IPS-15b (cell line): ENCODE measurements at regions not wholly inside any gene's neighbourhood (a gene's known extent, or its start where the extent isn't known, plus 50 kb on each side); places are given as distances from the start of the nearest gene placed in this dataset.
"Not testable (repeated sequence)": the region's sequence is repeated elsewhere in the genome, so short reads cannot be mapped to it uniquely, and the experiment has no call there.

Experiments used
- H3K27me3 ChIP-seq: one replicate; pipeline ENCODE4 v1.6.1; 2013; ENCODE audit warnings: low read length; ENCODE audit not compliant: control insufficient read depth, insufficient read depth
- H3K36me3 ChIP-seq: one replicate; pipeline ENCODE4 v1.6.1; 2013; ENCODE audit warnings: low read length; ENCODE audit not compliant: control insufficient read depth, insufficient read depth
- H3K4me1 ChIP-seq: one replicate; pipeline ENCODE4 v1.6.1; 2013; ENCODE audit warnings: mild to moderate bottlenecking, low read length; ENCODE audit not compliant: control insufficient read depth, insufficient read depth
- H3K4me3 ChIP-seq: one replicate; pipeline ENCODE4 v1.5.1; 2013; ENCODE audit warnings: low read depth, low read length
- H3K9ac ChIP-seq: one replicate; pipeline ENCODE4 v1.6.1; 2013; ENCODE audit warnings: low read depth, mild to moderate bottlenecking, low read length
- H3K9me3 ChIP-seq: one replicate; pipeline ENCODE4 v1.6.1; 2013; ENCODE audit warnings: mild to moderate bottlenecking, low read length; ENCODE audit not compliant: control insufficient read depth, insufficient read depth

DNA sequence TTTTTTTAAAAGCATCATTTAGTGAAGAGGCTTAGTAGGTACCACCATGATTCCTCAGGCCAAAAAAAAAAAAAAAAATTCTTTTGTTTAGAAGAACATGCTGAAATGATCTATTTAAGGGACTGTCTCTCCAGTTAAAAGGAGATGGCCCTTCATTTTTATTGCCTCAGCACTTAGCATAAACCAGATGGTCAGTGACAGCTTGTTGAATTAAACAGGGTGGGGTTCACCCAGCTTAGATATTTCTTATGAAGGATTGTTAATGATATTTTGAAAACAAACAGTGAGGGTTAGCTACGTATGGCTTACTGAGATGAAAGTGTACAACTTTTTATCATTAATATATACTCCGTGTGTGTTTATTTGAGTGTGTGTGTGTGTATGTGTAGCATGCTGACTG, 203.7 kb downstream of the FAM181B start:
- no peaks in the 10 kb centered on the region for H3K4me1 ChIP-seq
- H3K9me3 ChIP-seq: no peaks in the 10 kb centered on the region
- H3K9ac ChIP-seq: no peak overlapping the region
- H3K27me3 ChIP-seq: no peaks in the 10 kb centered on the region
- H3K4me3 ChIP-seq: no peak overlapping the region
- H3K36me3 ChIP-seq: no peaks in the 10 kb centered on the region

DNA sequence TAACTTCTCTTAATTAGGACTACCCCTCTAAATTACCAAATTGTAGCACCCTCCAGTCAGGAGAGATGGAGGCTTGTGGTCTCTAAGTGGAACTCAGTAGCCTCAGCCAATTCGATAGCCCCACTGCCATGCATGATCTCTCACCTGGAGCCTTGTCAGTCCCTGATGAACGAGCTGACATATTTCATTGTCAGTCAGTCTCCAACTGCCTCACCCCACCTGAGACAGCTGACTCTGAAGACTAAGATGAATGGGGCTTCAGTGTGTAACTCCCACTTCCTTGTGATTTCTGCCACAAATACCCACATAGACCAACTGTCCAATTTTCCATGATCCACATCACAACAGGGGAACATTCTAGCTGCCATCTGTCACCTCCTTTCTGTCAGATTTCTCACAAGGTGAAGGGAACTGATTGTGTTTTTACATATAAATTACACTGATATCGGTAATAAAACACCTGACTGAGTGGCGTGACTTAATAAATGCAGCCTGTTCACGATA, 206.5 kb downstream of the FAM181B start:
- H3K4me3 ChIP-seq: no peak overlapping the region
- no peaks in the 10 kb centered on the region for H3K9me3 ChIP-seq
- H3K9ac ChIP-seq: no peak overlapping the region
- no peaks in the 10 kb centered on the region for H3K36me3 ChIP-seq
- no peaks in the 10 kb centered on the region for H3K4me1 ChIP-seq
- no peaks in the 10 kb centered on the region for H3K27me3 ChIP-seq

DNA sequence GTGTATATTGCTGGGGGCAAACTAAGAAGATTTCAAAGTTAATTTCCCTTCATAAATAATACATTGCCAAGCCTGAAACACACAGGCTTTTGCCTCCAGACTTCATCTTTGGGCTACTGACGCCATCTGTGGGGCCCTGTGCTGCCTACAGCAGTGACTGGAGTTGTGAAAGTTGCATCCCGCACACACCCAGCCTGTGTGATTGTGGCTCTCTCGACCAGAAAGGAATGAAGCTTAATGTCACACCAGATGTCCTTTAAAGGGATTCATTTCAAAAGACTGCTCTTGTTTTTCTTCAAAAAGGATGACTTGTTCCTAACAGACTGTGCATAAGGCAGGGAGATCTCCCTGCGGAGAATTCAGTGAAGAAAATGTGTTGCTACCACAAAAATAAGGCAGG, 210.5 kb downstream of the FAM181B start:
- Histone ChIP-seq H3K27me3 (no peaks in the 10 kb centered on the region), H3K9ac (no peak overlapping the region), H3K36me3 (no peaks in the 10 kb centered on the region), H3K4me1 (no peaks in the 10 kb centered on the region), H3K4me3 (no peak overlapping the region), H3K9me3 (no peaks in the 10 kb centered on the region)

- no peaks in the 10 kb centered on the region for H3K27me3 ChIP-seq
- no peak overlapping the region for H3K9ac ChIP-seq
- H3K4me3 ChIP-seq: no peak overlapping the region
- H3K4me1 ChIP-seq: no peaks in the 10 kb centered on the region
- H3K36me3 ChIP-seq: no peaks in the 10 kb centered on the region
- H3K9me3 ChIP-seq: no peaks in the 10 kb centered on the region
Measured at GRCh38 chr11:82521427-82521826, 212.2 kb downstream of the FAM181B start.

GRCh38 chr11:82507288-82507687, 226.4 kb downstream of the FAM181B start:
- H3K36me3 ChIP-seq: no peaks in the 10 kb centered on the region
- no peaks in the 10 kb centered on the region for H3K27me3 ChIP-seq
- H3K9ac ChIP-seq: no peak overlapping the region
- peaks cover 6% of the 10 kb centered on the region for H3K4me1 ChIP-seq
- H3K9me3 ChIP-seq: no peaks in the 10 kb centered on the region
- H3K4me3 ChIP-seq: no peak overlapping the region

- H3K36me3 ChIP-seq: no peaks in the 10 kb centered on the region
- H3K4me1 ChIP-seq: peaks cover 6% of the 10 kb centered on the region
- no peaks in the 10 kb centered on the region for H3K27me3 ChIP-seq
- no peaks in the 10 kb centered on the region for H3K9me3 ChIP-seq
- H3K4me3 ChIP-seq: no peak overlapping the region
- no peak overlapping the region for H3K9ac ChIP-seq
Measured at GRCh38 chr11:82505379-82505778, 228.3 kb downstream of the FAM181B start.

- H3K4me1 ChIP-seq, H3K4me3 ChIP-seq, H3K9me3 ChIP-seq, H3K27me3 ChIP-seq, H3K36me3 ChIP-seq, H3K9ac ChIP-seq: not testable (repeated sequence)
Measured at GRCh38 chr11:82501174-82501573, 232.5 kb downstream of the FAM181B start.

DNA sequence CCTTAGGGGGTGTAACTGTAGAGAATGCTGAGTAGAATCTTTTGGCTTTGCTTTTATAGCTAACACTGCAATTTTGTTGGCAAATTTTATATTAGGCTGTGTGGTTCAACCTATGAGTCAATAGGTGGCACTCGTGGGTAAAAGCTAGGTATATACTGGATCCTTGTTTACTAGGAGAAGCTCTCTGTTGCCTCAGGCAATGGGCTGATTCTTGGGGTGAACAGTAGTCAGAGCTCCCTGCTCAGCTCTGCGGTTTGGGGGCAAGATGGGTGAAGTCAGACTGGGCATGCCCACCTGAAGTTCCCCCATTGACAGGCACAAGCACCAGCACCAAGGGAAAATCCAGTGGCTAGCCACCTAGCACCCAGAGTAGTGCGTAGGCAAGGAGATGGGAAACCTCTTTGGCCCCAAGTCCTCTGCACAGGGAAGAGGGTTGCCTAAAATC, 238.7 kb downstream of the FAM181B start:
- Histone ChIP-seq H3K4me3 (no peak overlapping the region), H3K27me3 (no peaks in the 10 kb centered on the region), H3K4me1 (no peaks in the 10 kb centered on the region), H3K9me3 (no peaks in the 10 kb centered on the region), H3K9ac (no peak overlapping the region), H3K36me3 (no peaks in the 10 kb centered on the region)

GRCh38 chr11:82474876-82475275, 258.8 kb downstream of the FAM181B start:
- Histone ChIP-seq H3K4me3 (no peak overlapping the region), H3K36me3 (no peaks in the 10 kb centered on the region), H3K27me3 (no peaks in the 10 kb centered on the region), H3K9ac (no peak overlapping the region), H3K9me3 (no peaks in the 10 kb centered on the region), H3K4me1 (no peaks in the 10 kb centered on the region)

DNA sequence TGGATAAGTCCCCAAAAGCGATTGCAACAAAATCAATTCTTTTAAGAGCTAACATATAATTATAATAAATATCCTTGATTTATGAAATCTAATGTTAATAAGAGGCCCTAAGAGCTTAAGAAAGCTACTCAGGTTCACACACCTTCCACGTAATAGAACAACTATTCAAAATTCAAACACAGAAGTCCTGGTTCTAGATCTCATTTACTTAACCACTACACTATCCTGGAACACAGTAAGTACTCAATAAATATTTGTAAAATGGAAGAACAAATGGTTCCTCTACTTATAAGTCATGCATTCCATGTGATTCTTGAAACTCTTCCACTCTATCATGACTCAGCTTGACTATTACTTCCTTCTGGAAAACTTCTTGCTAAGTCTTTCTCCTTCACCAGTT, 268.2 kb downstream of the FAM181B start:
- Histone ChIP-seq H3K4me1 (no peaks in the 10 kb centered on the region), H3K36me3 (no peaks in the 10 kb centered on the region)

GRCh38 chr11:82462608-82463242, 270.9 kb downstream of the FAM181B start:
- Histone ChIP-seq H3K9ac (no peak overlapping the region), H3K36me3 (no peaks in the 10 kb centered on the region), H3K4me1 (no peaks in the 10 kb centered on the region), H3K9me3 (no peaks in the 10 kb centered on the region), H3K4me3 (no peak overlapping the region), H3K27me3 (no peaks in the 10 kb centered on the region)

More for the DNA sequence above, 268.2 kb downstream of the FAM181B start:
- no peaks in the 10 kb centered on the region for H3K9me3 ChIP-seq
- no peak overlapping the region for H3K9ac ChIP-seq
- H3K4me3 ChIP-seq: no peak overlapping the region
- H3K27me3 ChIP-seq: no peaks in the 10 kb centered on the region

- no peaks in the 10 kb centered on the region for H3K36me3 ChIP-seq
- no peaks in the 10 kb centered on the region for H3K9me3 ChIP-seq
- no peak overlapping the region for H3K4me3 ChIP-seq
- H3K9ac ChIP-seq: no peak overlapping the region
- no peaks in the 10 kb centered on the region for H3K27me3 ChIP-seq
- no peaks in the 10 kb centered on the region for H3K4me1 ChIP-seq
Measured at GRCh38 chr11:82458761-82459160, 274.9 kb downstream of the FAM181B start.
